HCT116 (cell line): ENCODE measurements at regions not wholly inside any gene's neighbourhood (a gene's known extent, or its start where the extent isn't known, plus 50 kb on each side); places are given as distances from the start of the nearest gene placed in this dataset.

Source experiments
- ATAC-seq: fragments of 200-7000 bp; cut with Tn5 transposase; 2 replicates; pipeline ENCODE4 v1.9.1; 2020; ENCODE audit warnings: mild to moderate bottlenecking, moderate library complexity
- BruUV-seq: library from RNA; stranded (reverse); fragments of 400-500 nt; replicated peaks from 2 replicates; lab custom pipeline; 2021; lab: Mats Ljungman, UMichigan
- CTCF ChIA-PET: fragments of 300-600 bp; sonication (Branson Sonifier 250); formaldehyde crosslinking; loops from one replicate; lab custom pipeline; 2021; ENCODE audit warnings: antibody characterized with exemption; lab: Charles Lee
- POLR2A ChIA-PET: fragments of 300-600, 350-600 bp; sonication (Branson Sonifier 250); formaldehyde crosslinking; loops from one replicate; lab custom pipeline; 2021; ENCODE audit warnings: antibody characterized with exemption; lab: Charles Lee
- RAD21 ChIA-PET, 2 experiments: fragments of 300-600 bp; sonication (Branson Sonifier 250); formaldehyde crosslinking; loops; one replicate each; lab custom pipeline; 2023; ENCODE audit warnings: low total read pairs in 2 of 2; ENCODE audit not compliant: uncharacterized antibody in 2 of 2, unreplicated experiment in 2 of 2, low non-redundant PET in 1 of 2; lab: Charles Lee
- DNase-seq: peaks from one replicate; pipeline ENCODE4 v3.0.0-alpha.2; 2010; ENCODE audit warnings: low read depth, low spot score
- H2AFZ ChIP-seq: fragments of 200-600 bp; shearing (Covaris generic), sonication (generic); 2 replicates; pipeline ENCODE4 v1.6.1; 2017; ENCODE audit warnings: low read depth, mixed run types, mixed read lengths, antibody characterized with exemption, low read length; ENCODE audit not compliant: poor library complexity, severe bottlenecking
- H3K27ac ChIP-seq: 2 replicates; pipeline ENCODE4 v1.5.1; 2012; ENCODE audit warnings: low read depth, low read length
- H3K27me3 ChIP-seq: fragments of 200-600 bp; sonication (generic); 2 replicates; pipeline ENCODE4 v1.6.1; 2016; ENCODE audit warnings: mixed run types, low read length, mixed read lengths; ENCODE audit not compliant: insufficient read depth
- H3K36me3 ChIP-seq, 2 experiments: fragments of 200-500 bp in 1 of 2; fragments of 200-600 bp in 1 of 2; sonication (Bioruptor generic) in 1 of 2; sonication (generic) in 1 of 2; 2 replicates each; pipeline versions ENCODE4 v1.5.1 to v1.6.1; 2014 to 2016; ENCODE audit warnings: low read length in 2 of 2, inconsistent platforms in 1 of 2, mixed read lengths in 1 of 2, mixed run types in 1 of 2; ENCODE audit not compliant: insufficient read depth in 2 of 2, control insufficient read depth in 1 of 2
- H3K4me1 ChIP-seq, 2 experiments: fragments of 200-600 bp in 1 of 2; sonication (generic) in 1 of 2; 2 replicates each; pipeline versions ENCODE4 v1.5.1 to v1.6.1; 2012 to 2017; ENCODE audit warnings: low read length in 2 of 2, inconsistent platforms in 1 of 2, mild to moderate bottlenecking in 1 of 2, mixed read lengths in 1 of 2, mixed run types in 1 of 2, moderate library complexity in 1 of 2; ENCODE audit not compliant: insufficient read depth in 2 of 2, control insufficient read depth in 1 of 2
- H3K4me2 ChIP-seq: fragments of 200-600 bp; sonication (generic); 2 replicates; pipeline ENCODE4 v1.6.1; 2017; ENCODE audit warnings: mixed run types, low read length, mixed read lengths
- H3K4me3 ChIP-seq, 2 experiments: fragments of 200-600 bp in 1 of 2; sonication (generic) in 1 of 2; replicated peaks in 1 of 2; 2 replicates each; pipeline ENCODE4 v1.5.1; 2011 to 2016; ENCODE audit warnings: low read length in 2 of 2, control low read depth in 1 of 2, low read depth in 1 of 2, mild to moderate bottlenecking in 1 of 2, mixed read lengths in 1 of 2, mixed run types in 1 of 2
- H3K79me2 ChIP-seq: fragments of 200-600 bp; sonication (generic); 2 replicates; pipeline ENCODE4 v1.6.1; 2017; ENCODE audit warnings: mild to moderate bottlenecking, mixed run types, low read length, moderate library complexity, mixed read lengths; ENCODE audit not compliant: insufficient read depth
- H3K9ac ChIP-seq: fragments of 200-600 bp; sonication (generic); 2 replicates; pipeline ENCODE4 v1.6.1; 2016; ENCODE audit warnings: low read length, mixed read lengths
- H3K9me2 ChIP-seq: fragments of 200-600 bp; sonication (generic), shearing (Covaris generic); 2 replicates; pipeline ENCODE4 v1.6.1; 2017; ENCODE audit warnings: mixed run types, mild to moderate bottlenecking, moderate library complexity; ENCODE audit not compliant: insufficient read depth
- H3K9me3 ChIP-seq, 2 experiments: fragments of 200-500 bp in 1 of 2; fragments of 200-600 bp in 1 of 2; sonication (Bioruptor generic) in 1 of 2; sonication (generic) in 1 of 2; 2 replicates each; pipeline ENCODE4 v1.6.1; 2014 to 2017; ENCODE audit warnings: low read length in 2 of 2, mixed read lengths in 2 of 2, inconsistent platforms in 1 of 2, low read depth in 1 of 2, mild to moderate bottlenecking in 1 of 2, mixed run types in 1 of 2, moderate library complexity in 1 of 2; ENCODE audit not compliant: control insufficient read depth in 1 of 2, insufficient read depth in 1 of 2
- H4K20me1 ChIP-seq: fragments of 200-600 bp; sonication (generic), shearing (Covaris generic); 2 replicates; pipeline ENCODE4 v1.6.1; 2017; ENCODE audit warnings: mixed run types, mild to moderate bottlenecking, moderate library complexity; ENCODE audit not compliant: insufficient read depth
- CBX3 ChIP-seq: IDR thresholded peaks from 2 replicates; pipeline ENCODE4 v1.6.1; 2012; ENCODE audit warnings: low read depth
- EGR1 ChIP-seq: IDR thresholded peaks from 2 replicates; pipeline ENCODE4 v1.6.1; 2012; ENCODE audit warnings: low read depth
- EZH2phosphoT487 ChIP-seq: fragments of 200-600 bp; IDR thresholded peaks from 2 replicates; pipeline ENCODE4 v1.6.1; 2018; ENCODE audit warnings: antibody characterized with exemption, borderline replicate concordance
- FOSL1 ChIP-seq: IDR thresholded peaks from 2 replicates; pipeline ENCODE4 v1.6.1; 2012; ENCODE audit warnings: low read depth
- JUND ChIP-seq: IDR thresholded peaks from 2 replicates; pipeline ENCODE4 v1.6.1; 2012
- MAX ChIP-seq: IDR thresholded peaks from 2 replicates; pipeline ENCODE4 v1.6.1; 2012
- POLR2A ChIP-seq: IDR thresholded peaks from 2 replicates; pipeline ENCODE4 v1.7.0; 2011; ENCODE audit warnings: borderline replicate concordance; ENCODE audit not compliant: insufficient read depth, insufficient read length; ENCODE audit errors: extremely low read depth
- POLR2AphosphoS5 ChIP-seq: IDR thresholded peaks from 2 replicates; pipeline ENCODE4 v1.6.1; 2011; ENCODE audit warnings: mild to moderate bottlenecking, low read depth, low read length, moderate library complexity
- RAD21 ChIP-seq: IDR thresholded peaks from 2 replicates; pipeline ENCODE4 v1.6.1; 2012; ENCODE audit warnings: low read depth, mild to moderate bottlenecking
- REST ChIP-seq: IDR thresholded peaks from 2 replicates; pipeline ENCODE4 v1.6.1; 2012; ENCODE audit warnings: low read depth
- SIN3A ChIP-seq: IDR thresholded peaks from 2 replicates; pipeline ENCODE4 v1.6.1; 2012; ENCODE audit warnings: low read depth
- SP1 ChIP-seq: IDR thresholded peaks from 2 replicates; pipeline ENCODE4 v1.6.1; 2012; ENCODE audit warnings: low read depth
- TCF7L2 ChIP-seq: IDR thresholded peaks from 2 replicates; pipeline ENCODE4 v1.7.0; 2011; ENCODE audit warnings: borderline replicate concordance, inconsistent platforms; ENCODE audit not compliant: insufficient read depth, insufficient read length; ENCODE audit errors: extremely low read depth
- ZBTB33 ChIP-seq: IDR thresholded peaks from 2 replicates; pipeline ENCODE4 v1.6.1; 2011; ENCODE audit warnings: mild to moderate bottlenecking, low read length, moderate library complexity; ENCODE audit not compliant: insufficient replicate concordance; ENCODE audit errors: extremely low read depth
- ZFX ChIP-seq: fragments of 450-650 bp; IDR thresholded peaks from 2 replicates; pipeline ENCODE4 v1.6.1; 2017
- intact Hi-C: fragments of 100-400 bp; cut with micrococcal nuclease; formaldehyde crosslinking; loops from 2 replicates; pipeline ENCODE4 v1.10.0; 2022

- H4K20me1 ChIP-seq, result no peaks in the 10 kb centered on the region
- DNase-seq, result no peak
- no peak overlapping the region for H3K9ac ChIP-seq
- TF ChIP-seq EZH2phosphoT487 (no peak), JUND (no peak), ZFX (no peak), FOSL1 (no peak), POLR2AphosphoS5 (no peak), RAD21 (no peak), TCF7L2 (no peak), SIN3A (no peak), POLR2A (no peak), MAX (no peak), SP1 (no peak), CBX3 (no peak), EGR1 (no peak), ZBTB33 (no peak), REST (no peak)
- TF ChIP-seq, all 23 proteins: peak for 0
- intact Hi-C loops, result no loop called here
- Histone ChIP-seq H3K27ac (no peak overlapping the region), H3K4me3 (no peak overlapping the region), H3K4me1 (no peaks in the 10 kb centered on the region), H3K36me3 (no peaks in the 10 kb centered on the region), H3K9me2 (no peaks in the 10 kb centered on the region), H3K79me2 (no peaks in the 10 kb centered on the region), H3K4me2 (no peak overlapping the region), H3K9me3 (peaks cover 0 to 15% of the 10 kb centered on the region in 2 experiments; a peak in 2 of 4 replicates), H2AFZ (no peak overlapping the region), H3K27me3 (no peaks in the 10 kb centered on the region)
- BruUV-seq, result no TSS peak
- ChIA-PET RAD21 (no interaction called here), CTCF (no interaction called here), POLR2A (no interaction called here)
- no peak for ATAC-seq
These were observed 661.6 kb downstream of the DHX35 start for GRCh38 chr20:39623584-39624234.
